IMR-90 (cell line): ENCODE measurements at regions not wholly inside any gene's neighbourhood (a gene's known extent, or its start where the extent isn't known, plus 50 kb on each side); places are given as distances from the start of the nearest gene placed in this dataset.

Experiments
- BHLHE40 ChIP-seq: fragments of 150-350 bp; IDR thresholded peaks from 2 replicates; pipeline ENCODE4 v1.6.1; 2016; ENCODE audit warnings: mild to moderate bottlenecking, low read depth, low read length
- CEBPB ChIP-seq: IDR thresholded peaks from 2 replicates; pipeline ENCODE4 v1.6.1; 2012; ENCODE audit warnings: low read depth, low read length, improper control_type of control experiment
- CHD1 ChIP-seq: IDR thresholded peaks from 2 replicates; pipeline ENCODE4 v1.6.1; 2012; ENCODE audit warnings: low read depth, low read length, improper control_type of control experiment
- CTCF ChIP-seq: conservative IDR thresholded peaks from 2 replicates; pipeline ENCODE4 v1.5.1; 2012; ENCODE audit warnings: mild to moderate bottlenecking, low read depth, low read length, improper control_type of control experiment
- NFE2L2 ChIP-seq: fragments of 150-350 bp; IDR thresholded peaks from 2 replicates; pipeline ENCODE4 v1.6.1; 2016; ENCODE audit warnings: low read depth, mild to moderate bottlenecking, low read length
- POLR2A ChIP-seq: IDR thresholded peaks from 2 replicates; pipeline ENCODE4 v1.6.1; 2012; ENCODE audit warnings: mild to moderate bottlenecking, low read depth, low read length
- RCOR1 ChIP-seq: IDR thresholded peaks from 2 replicates; pipeline ENCODE4 v1.6.1; 2012; ENCODE audit warnings: mild to moderate bottlenecking, low read length, improper control_type of control experiment; ENCODE audit not compliant: insufficient replicate concordance
- SMC3 ChIP-seq: fragments of 150-350 bp; IDR thresholded peaks from 2 replicates; pipeline ENCODE4 v1.6.1; 2016; ENCODE audit warnings: low read depth, mild to moderate bottlenecking, antibody characterized with exemption, low read length, moderate library complexity

GRCh38 chr5:174314261-174314660 lies 268.8 kb downstream of the NSG2 start:
- TF ChIP-seq CTCF (no peak), CEBPB (no peak), RCOR1 (no peak), BHLHE40 (no peak), SMC3 (no peak), POLR2A (no peak), CHD1 (no peak), NFE2L2 (no peak)
